GM12865 (cell line): ENCODE measurements at regions not wholly inside any gene's neighbourhood (a gene's known extent, or its start where the extent isn't known, plus 50 kb on each side); places are given as distances from the start of the nearest gene placed in this dataset.

Experiments used
- DNase-seq: peaks from one replicate; pipeline ENCODE4 v3.0.0; 2010; ENCODE audit warnings: low read depth
- H3K4me3 ChIP-seq: 2 replicates; pipeline ENCODE4 v1.5.1; 2011; ENCODE audit warnings: mild to moderate bottlenecking, low read depth, low read length, control low read depth
- CTCF ChIP-seq: IDR thresholded peaks from 2 replicates; pipeline ENCODE4 v1.5.1; 2011; ENCODE audit warnings: low read length, control low read depth, low read depth, inconsistent platforms; ENCODE audit not compliant: insufficient read depth; ENCODE audit errors: missing control alignments

DNA sequence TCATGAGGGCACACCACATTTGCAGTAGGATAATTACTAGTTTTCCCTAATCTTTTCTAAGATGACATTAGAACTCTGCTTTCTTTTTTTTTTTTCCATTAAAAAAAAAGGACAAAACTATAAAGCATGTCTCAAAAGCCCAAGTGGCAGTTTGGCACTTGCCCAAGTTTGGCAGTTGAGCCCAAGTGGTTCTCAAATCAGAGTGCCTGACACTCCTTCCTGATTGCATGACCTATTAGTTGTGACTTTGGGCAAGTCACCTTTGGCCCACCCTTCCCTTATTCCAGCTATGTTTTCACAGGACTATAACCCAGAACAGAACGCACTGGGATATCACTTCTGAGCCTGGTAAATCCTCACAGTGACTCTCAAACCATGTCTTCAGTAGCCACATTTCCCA is 273.0 kb downstream of the CCDC85A start:
- DNase-seq, result no peak
- TF ChIP-seq CTCF, result no peak

GRCh38 chr2:56460508-56460907 is 276.7 kb downstream of the CCDC85A start:
- no peak for TF ChIP-seq CTCF

More for the DNA sequence above, 273.0 kb downstream of the CCDC85A start:
- no peak overlapping the region for H3K4me3 ChIP-seq

GRCh38 chr2:56464066-56464465 is 280.3 kb downstream of the CCDC85A start:
- TF ChIP-seq CTCF, result no peak
- DNase-seq, result no peak
- H3K4me3 ChIP-seq, result no peak overlapping the region

More at GRCh38 chr2:56460508-56460907, 276.7 kb downstream of the CCDC85A start:
- no peak overlapping the region for H3K4me3 ChIP-seq
- DNase-seq, result no peak

- no peak overlapping the region for H3K4me3 ChIP-seq
- DNase-seq, result no peak
- no peak for TF ChIP-seq CTCF
Observed at GRCh38 chr2:56464613-56465012, 280.8 kb downstream of the CCDC85A start.

GRCh38 chr2:56465491-56465890 is 281.7 kb downstream of the CCDC85A start:
- TF ChIP-seq CTCF, result no peak
- no peak for DNase-seq
- H3K4me3 ChIP-seq, result no peak overlapping the region

GRCh38 chr2:56473524-56473923 is 289.7 kb downstream of the CCDC85A start:
- no peak for TF ChIP-seq CTCF
- no peak overlapping the region for H3K4me3 ChIP-seq
- DNase-seq, result no peak

GRCh38 chr2:56474412-56475158 is 290.8 kb downstream of the CCDC85A start:
- H3K4me3 ChIP-seq, result no peak overlapping the region
- DNase-seq, result no peak
- no peak for TF ChIP-seq CTCF
